ENCODE measurements at regions not wholly inside any gene's neighbourhood (a gene's known extent, or its start where the extent isn't known, plus 50 kb on each side); places are given as distances from the start of the nearest gene placed in this dataset.

DNA sequence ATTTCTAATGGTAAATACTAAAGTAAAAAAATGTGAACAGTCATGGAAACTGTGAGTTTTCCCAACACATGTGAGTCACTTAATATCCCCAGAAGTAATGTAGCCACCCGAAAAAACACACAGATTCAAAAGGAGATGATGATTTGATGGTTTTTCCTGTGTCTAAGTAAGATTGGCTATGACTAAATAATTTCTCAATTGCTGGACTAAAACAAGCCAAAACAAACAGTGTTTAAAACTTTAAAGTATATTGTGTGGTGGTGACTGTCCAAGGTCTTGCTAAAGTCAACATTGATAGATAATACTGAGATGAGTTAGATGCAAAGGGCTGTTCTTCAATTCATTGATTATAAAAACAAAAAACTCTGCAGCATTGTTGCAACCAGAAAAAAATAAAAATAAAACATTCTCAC lies 89.6 kb upstream of the SOX5 start:
- DNase-seq (ENCODE audit: low spot score): no peak

DNA sequence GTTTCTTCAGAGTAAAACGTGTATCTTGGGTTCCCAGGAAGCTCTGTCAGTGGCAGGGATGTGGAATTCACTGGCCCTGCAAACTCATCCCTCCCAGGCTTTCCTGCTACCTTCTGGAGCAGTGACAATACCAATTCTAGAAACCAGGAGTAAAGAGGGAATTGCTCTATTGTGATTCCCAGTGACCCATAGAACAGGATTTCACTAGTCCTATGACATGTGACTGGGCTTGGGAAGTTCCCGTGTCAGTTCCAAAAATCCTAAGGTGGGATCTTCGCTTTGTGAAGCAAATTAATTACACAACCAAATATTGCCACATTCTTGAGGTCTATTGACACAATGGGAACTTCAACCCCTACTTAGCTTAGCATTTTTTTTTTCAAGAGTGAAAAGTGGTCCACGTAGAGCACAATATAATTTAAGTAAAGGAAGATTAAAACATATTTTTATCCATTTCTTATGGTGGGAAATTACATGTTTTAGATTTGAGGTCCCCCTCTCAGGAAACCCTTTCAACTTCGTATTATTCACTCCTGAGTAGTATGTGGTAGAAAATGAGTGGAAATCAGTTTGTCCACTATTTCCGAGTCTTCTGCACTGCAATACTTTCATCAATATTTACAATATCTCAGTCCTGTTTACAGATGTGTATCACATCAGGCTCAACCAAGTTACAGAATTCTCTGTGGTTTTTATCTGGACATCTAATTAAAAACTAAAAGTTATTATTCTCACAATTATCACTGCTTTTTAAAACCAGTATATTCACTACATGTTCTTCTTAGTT lies 88.9 kb upstream of the SOX5 start:
- no peak for DNase-seq (ENCODE audit: low spot score)

DNA sequence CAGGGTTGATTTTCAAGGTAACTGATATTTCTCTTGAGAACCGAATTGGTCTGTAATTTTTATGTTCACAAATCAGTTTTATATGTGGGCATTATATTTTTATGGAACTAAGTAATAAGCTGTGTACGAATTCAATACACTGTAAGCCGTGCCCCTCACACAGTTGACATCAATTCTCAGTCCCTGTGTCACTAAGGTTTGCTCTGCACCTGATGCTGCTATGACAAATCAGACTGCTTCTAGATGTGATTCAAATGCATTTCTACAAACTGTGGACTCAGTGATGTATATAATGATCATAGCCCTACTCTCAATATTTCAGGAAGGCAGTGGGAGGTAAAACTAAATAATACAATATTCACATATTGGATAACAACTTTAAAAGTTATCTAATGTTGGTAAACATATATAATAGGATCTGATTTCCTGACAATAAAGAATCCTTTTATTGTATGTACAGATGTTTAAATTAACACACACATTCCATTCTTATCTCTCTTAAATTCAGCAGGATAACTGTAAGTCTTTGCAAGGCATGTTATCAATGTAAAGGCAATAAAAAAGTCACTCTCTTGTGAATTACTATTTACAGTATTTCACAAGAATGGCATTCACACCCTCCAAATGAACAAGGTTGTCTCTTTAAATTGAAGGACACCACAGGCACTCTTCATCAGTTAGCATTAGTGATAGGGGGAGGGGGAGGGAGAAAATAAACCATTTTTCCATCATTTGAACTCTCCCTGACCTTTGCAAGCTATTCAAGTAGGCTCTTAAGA lies 87.2 kb upstream of the SOX5 start:
- no peak for DNase-seq (ENCODE audit: low spot score)

DNA sequence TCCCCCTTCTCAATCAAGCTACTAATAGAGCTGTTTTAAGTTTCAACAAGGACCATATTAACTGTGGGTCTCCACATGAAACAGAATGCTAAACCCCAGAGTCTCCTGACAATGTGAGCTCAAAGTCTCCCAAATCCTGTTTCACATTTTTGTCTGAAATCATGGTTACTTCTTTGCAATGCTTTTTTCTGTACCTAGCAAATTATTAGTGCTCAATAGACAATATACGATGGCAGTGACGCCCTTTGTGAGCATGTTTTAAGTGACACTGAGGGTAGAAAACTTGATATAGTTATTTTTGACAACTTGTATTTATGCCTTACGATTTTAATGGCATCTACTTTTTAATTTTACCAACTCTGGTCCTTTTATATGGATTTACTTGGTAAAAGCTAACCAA lies 85.4 kb upstream of the SOX5 start:
- no peak for DNase-seq (ENCODE audit: low spot score)

DNA sequence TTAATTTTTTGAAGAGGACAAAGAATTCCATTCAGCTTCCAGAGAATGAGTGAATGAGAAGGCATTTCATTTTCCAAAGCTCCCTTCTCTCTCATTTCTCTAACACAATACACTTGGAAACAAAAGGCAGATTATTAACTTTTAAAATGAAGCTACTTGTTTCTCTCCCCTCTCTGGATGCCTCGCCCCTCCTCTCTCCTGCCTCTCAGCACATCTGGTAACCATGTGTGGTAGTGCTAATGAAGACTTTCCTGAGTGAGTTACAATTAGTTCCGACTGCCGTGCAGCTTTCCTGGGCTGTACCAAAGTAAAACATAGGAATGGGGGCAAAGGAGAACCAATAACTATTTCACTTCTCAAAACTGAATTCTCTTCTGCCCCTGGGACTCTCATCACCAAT lies 84.7 kb upstream of the SOX5 start:
- DNase-seq (ENCODE audit: low spot score): no peak

DNA sequence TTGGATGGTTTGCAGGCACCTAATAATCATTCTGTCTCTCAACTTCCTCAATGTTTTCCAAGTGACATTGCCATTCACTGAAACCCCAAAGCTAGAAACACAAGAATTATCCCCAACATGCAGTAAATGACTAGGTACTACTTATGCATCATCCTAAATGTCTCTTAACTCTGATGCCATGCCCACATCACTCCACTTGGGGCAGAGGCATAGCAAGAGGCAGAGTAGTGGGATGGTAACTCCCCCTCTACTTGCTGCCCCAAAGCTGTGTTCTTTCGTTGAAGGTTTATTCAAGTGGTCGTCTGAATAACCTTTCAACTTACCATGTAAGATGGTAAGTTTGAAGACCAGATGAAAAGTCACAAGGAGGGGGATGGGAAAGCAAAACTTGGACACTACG lies 77.9 kb upstream of the SOX5 start:
- DNase-seq (ENCODE audit: low spot score): no peak

DNA sequence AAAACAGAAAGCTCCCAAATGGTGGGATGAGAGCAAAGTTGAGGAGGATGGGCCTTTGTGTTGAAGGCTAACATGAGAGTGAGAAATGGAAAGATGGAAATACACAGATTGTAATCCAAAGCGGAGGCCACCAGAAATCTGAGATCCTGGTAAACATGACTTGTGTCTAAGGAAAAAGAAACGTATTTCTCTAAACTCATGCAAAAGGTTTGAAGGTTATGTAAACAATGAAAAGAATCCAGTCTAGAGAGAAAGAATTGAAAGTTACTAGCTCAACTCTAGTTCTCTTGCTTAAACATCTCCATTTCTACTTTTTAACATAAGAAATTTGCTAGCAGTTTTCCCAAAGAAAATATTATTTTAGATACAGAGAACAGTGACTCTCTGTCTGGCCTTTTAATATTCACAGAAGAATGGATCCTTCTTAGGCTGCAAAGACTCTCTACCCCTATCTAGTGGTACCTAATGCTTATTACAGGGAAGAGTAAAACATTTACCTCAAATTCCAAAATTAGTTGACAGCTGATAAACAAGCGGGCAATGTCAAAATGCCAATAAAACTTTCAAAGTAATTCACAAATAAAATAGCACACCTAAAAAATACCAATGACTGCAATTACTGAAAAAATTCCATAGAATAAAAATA lies 75.8 kb upstream of the SOX5 start:
- DNase-seq (ENCODE audit: low spot score): no peak

DNA sequence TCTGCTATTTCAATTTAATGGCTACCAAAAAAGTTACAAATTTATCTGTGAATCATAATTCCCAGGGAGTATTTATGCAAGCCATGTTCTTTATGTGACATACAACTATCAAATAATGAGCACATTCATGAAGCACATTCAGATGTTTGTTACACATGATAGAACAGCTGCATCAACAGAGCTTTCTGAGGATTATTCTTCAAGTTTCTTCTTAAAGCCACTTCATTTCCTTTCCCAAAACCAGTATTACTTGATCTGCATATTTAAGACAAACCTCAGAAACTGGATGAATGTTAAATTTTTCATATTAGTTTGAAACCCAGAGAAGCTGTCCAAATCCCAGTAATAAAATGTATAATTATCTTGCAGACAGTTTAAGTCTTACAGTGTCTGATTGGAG lies 73.6 kb upstream of the SOX5 start:
- no peak for DNase-seq (ENCODE audit: low spot score)

DNA sequence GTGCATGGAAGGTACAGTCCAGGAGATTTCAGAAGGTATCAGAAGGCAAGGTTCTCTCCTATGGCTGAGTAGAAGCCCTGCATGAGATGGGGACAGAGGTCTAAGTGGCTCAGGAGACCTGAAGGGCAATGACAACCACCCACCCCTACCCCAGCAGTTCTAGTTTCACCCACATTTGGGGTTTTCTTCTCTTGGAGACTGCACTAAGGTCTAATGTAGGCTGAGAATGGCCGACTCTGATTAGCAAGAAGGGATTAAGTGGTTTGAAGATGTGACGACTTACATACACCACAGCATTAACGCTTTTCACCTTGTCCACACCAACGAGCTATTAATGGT lies 71.7 kb upstream of the SOX5 start:
- DNase-seq (ENCODE audit: low spot score): no peak

DNA sequence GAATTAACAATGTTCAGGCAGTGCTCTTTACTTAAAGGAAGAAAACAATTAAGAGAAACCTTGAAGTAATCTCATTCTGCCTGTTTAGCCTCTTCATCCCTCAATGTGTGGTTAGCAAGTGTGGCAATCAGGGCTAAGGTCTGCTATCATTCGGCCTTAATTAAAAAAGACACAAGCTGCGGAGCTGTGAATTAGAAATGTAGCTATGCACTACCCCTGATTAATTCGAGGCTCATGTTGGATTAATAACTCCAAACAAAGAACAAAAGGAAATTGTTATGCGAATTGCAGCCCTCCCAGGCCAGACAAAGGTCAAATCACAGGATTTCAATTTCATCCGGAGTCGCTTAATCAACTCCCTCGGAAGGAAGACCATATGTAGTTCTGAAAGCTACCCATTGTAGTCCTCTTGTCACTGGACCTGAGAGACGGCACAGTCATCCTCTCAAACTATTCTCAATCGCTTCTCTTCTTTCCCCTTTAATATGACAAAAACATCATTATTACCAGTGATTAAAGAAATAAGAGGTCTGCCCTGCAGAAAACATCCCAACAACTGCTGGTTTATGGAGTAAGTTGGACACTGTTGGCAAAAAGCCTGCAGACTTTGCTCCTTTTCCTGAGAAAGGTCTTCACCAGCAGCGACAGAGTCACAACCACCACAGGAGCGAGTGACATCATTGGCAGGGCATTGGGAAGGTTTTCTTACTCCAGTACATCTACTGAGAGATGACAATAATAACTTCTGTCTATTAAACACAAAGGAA lies 71.1 kb upstream of the SOX5 start:
- no peak for DNase-seq (ENCODE audit: low spot score)

DNA sequence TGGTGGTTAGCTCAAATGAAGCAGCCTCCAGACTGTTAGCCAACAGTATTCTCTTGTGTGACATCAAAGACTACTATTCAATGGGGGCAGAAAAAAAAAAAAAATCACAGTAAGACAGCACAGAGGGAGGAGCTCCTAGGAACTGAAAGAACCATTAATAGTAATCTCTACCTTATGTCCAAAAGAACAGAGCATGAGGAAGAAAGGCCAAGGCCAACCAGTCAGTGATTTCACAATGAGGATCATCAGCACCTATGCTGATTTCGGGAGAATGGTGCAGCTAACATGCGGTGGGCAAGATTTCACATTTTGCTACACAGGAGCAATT lies 66.3 kb upstream of the SOX5 start:
- DNase-seq (ENCODE audit: low spot score): no peak

DNA sequence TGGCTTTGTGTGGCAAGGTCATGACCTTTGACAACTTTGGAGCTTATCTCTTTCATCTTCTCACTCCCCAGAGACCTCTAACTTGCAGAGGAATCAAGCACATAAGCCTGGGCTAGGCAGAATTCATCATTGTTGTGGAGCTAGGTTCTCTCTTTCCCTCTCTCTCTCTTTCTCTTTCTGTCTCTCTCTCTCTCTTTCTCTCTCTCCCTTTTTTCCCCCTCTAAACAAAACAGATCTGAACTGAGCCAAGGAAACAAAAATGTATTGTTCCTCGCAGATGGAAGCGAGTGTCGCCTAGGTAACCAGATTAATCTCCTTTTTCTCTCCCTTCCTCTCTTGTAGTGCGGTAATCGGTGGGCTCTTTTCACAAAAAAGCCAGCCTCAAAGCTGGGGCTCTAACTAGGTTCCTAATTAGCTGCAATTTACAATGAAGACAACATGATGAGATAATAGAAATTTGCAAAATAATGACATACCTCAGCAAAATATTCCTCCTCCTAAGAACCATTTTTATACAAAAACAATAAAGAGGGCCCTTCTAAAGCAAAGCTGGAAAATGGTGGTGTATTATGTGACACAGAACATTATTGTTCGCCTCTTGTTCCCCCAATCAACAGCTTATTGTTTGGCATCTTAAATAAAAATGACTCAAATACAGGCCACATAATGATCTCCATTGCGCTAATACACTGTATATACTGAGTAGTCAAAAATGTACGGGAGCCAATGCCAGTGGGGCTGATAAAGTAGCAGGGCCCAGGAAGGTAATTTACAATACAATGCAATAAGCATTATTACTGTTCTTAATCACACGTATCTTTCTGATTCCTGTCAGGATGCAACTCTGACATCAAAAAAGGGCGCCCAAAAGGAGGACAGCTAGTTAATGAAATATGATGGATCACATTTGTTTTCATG lies 65.7 kb upstream of the SOX5 start:
- no peak for DNase-seq (ENCODE audit: low spot score)

DNA sequence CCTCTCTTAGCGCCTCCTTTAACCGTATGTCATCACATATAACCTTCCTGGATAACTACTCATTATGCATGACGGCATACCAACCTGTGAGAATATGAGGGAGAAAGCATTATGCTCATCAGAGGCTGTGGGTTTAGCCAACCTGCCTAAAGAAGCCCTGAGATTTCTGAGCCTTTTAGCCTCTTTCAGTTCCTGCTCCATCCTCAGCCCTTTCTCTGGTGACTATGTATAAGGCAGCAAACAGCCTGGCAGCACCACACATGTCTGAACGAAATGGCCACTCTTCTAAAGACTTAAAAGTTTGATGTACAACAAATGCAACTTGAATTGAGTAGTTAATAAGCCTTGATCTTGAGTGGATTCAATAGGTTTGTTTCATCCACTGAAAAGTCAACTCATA lies 64.8 kb upstream of the SOX5 start:
- no peak for DNase-seq (ENCODE audit: low spot score)

DNA sequence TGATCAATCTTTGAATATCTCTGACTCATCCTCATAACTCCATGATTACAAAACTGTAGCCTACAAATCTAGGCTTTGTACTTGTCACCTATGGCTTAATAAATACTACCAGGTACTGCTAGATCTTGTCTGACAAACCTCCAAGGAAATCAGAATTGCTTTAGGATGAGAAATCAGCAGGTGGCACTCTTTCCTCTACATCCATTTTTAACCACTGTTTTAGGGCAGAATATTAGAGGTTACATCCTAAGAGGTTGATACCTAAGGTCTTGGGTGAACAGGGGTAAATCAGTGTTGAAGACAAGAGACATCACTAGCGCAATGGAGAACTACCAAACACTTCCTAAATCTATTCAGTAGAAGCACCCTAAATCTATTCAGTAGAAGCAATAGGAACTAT lies 63.1 kb upstream of the SOX5 start:
- DNase-seq (ENCODE audit: low spot score): no peak

DNA sequence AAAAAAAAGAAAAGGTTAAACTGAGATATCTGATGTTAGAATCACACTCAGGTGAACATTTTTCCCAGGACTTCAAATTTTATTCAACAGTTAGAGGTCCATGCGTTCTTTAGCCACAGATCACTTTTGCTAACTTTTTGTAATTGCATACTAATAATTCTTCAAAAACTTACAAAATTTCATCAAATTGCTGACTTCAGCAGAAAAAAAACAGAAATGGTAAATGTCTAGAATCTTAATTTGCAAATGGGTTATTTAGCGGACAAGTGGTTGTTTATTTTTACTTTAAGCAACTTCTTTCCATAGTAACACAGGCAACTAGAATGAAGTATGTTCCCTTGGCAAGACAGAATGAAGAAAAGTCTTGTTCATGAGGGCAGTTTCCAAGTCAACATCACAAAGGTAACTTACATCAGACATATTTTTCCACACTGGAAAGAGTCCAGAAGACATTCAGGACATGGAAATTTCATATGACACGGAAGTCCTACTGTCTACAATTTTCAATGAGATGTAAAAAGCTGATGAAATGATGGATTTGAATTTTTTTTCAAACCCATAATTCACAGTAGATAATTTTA lies 62.5 kb upstream of the SOX5 start:
- no peak for DNase-seq (ENCODE audit: low spot score)

DNA sequence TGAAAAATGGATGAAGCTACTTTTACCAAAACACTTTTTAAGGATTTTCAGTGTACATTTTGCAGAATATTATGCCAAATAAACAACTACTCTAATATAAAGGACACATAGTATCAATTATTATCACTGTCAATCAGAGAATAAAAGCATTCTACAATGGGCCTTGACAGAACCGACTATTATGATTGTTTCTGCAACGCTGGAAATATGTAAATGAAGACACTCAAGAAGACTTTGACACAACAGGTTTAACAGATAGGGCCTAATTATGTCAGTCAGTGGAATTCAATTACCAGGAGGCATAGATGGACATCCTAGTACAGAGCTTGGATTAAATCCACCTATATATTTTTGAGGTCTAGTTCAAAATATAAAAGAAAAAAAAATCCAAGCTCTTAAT lies 58.7 kb upstream of the SOX5 start:
- no peak for DNase-seq (ENCODE audit: low spot score)

All from AG08395 (cell line).